HepG2 (cell line): ENCODE measurements at regions not wholly inside any gene's neighbourhood (a gene's known extent, or its start where the extent isn't known, plus 50 kb on each side); places are given as distances from the start of the nearest gene placed in this dataset.

ENCODE experiments used
- ATAC-seq: fragments of 200-7000 bp; cut with Tn5 transposase; 3 replicates; pipeline ENCODE4 v1.9.1; 2020; ENCODE audit warnings: mild to moderate bottlenecking, moderate library complexity
- BruUV-seq: library from RNA; stranded (reverse); fragments of 400-500 nt; replicated peaks from 2 replicates; lab custom pipeline; 2021; lab: Mats Ljungman, UMichigan
- CTCF ChIA-PET: fragments of 300-600 bp; formaldehyde crosslinking; extraction: SDS; loops from one replicate; lab custom pipeline; 2021; ENCODE audit warnings: low total read pairs, inconsistent platforms, low intra/inter-chr PET ratio; lab: Yijun Ruan, JAX
- POLR2A ChIA-PET: fragments of 350-600 bp; sonication (Branson Sonifier 250); formaldehyde crosslinking; loops from one replicate; lab custom pipeline; 2020; ENCODE audit warnings: antibody characterized with exemption, inconsistent platforms; lab: Yijun Ruan, JAX
- DNase-seq: peaks from one replicate; pipeline ENCODE4 v3.0.0-alpha.2; 2015; ENCODE audit warnings: low spot score
- FAIRE-seq: peaks from 3 replicates; lab custom pipeline; 2011; peaks lifted over from hg19 to GRCh38; lab: Jason Lieb, UNC
- H2AFZ ChIP-seq: one replicate; pipeline ENCODE4 v1.6.1; 2011; ENCODE audit warnings: low read length, inconsistent platforms
- H3K27ac ChIP-seq: fragments of 300-600 bp; 3 replicates; pipeline ENCODE4 v1.8.0; 2011; ENCODE audit warnings: mixed run types, mild to moderate bottlenecking, mixed read lengths, low read length, inconsistent platforms; ENCODE audit not compliant: insufficient read depth; ENCODE audit errors: extremely low read length
- H3K27me3 ChIP-seq, 2 experiments: fragments of 200-600 bp in 1 of 2; 2 replicates in 1 of 2; 3 replicates in 1 of 2; pipeline versions ENCODE4 v1.6.0 to v1.8.0; 2011; ENCODE audit warnings: low read length in 2 of 2, mild to moderate bottlenecking in 2 of 2, moderate library complexity in 2 of 2, inconsistent platforms in 1 of 2; ENCODE audit not compliant: insufficient read depth in 2 of 2, control insufficient read depth in 1 of 2
- H3K36me3 ChIP-seq, 2 experiments: fragments of 200-600 bp in 1 of 2; replicated peaks in 1 of 2; 2 replicates in 1 of 2; 3 replicates in 1 of 2; pipeline versions ENCODE4 v1.5.1 to v1.8.0; 2011; ENCODE audit warnings: low read length in 2 of 2, inconsistent platforms in 1 of 2; ENCODE audit not compliant: insufficient read depth in 2 of 2, control insufficient read depth in 1 of 2
- H3K4me1 ChIP-seq: 2 replicates; pipeline ENCODE4 v1.5.1; 2012; ENCODE audit warnings: low read length, inconsistent platforms; ENCODE audit not compliant: insufficient read depth
- H3K4me2 ChIP-seq: 2 replicates; pipeline ENCODE4 v1.6.0; 2011; ENCODE audit warnings: low read depth, low read length, inconsistent platforms
- H3K4me3 ChIP-seq, 3 experiments: fragments of 200-600 bp in 1 of 3; sonication (generic), shearing (Covaris generic) in 1 of 3; replicated peaks in 1 of 3; 2 replicates each; pipeline ENCODE4 v1.5.1; 2011 to 2016; ENCODE audit warnings: low read length in 3 of 3, inconsistent platforms in 2 of 3, low read depth in 2 of 3, mild to moderate bottlenecking in 2 of 3, control low read depth in 1 of 3, mixed read lengths in 1 of 3; ENCODE audit not compliant: insufficient read depth in 1 of 3
- H3K79me2 ChIP-seq: one replicate; pipeline ENCODE4 v1.6.1; 2011; ENCODE audit warnings: low read length, inconsistent platforms; ENCODE audit not compliant: insufficient read depth
- H3K9ac ChIP-seq: 2 replicates; pipeline ENCODE4 v1.6.0; 2011; ENCODE audit warnings: mild to moderate bottlenecking, low read depth, low read length, inconsistent platforms; ENCODE audit not compliant: insufficient read depth
- H3K9me3 ChIP-seq: 2 replicates; pipeline ENCODE4 v1.5.1; 2012; ENCODE audit warnings: mild to moderate bottlenecking, low read length
- H4K20me1 ChIP-seq: 2 replicates; pipeline ENCODE4 v1.6.0; 2011; ENCODE audit warnings: inconsistent platforms, mild to moderate bottlenecking, low read length, moderate library complexity; ENCODE audit not compliant: insufficient read depth
- HOMEZ ChIP-seq: IDR thresholded peaks from 2 replicates; pipeline ENCODE4 v1.6.1; 2016; ENCODE audit warnings: low read depth
- KDM3A ChIP-seq: IDR thresholded peaks from 2 replicates; pipeline ENCODE4 v1.6.1; 2018; ENCODE audit warnings: low read depth, missing compliant biosample characterization
- NCOA1 ChIP-seq: sonication (generic); formaldehyde crosslinking; IDR thresholded peaks from 2 replicates; pipeline ENCODE4 v1.9.0; 2021; ENCODE audit warnings: missing genetic modification reagents
- POGZ ChIP-seq: sonication (generic); formaldehyde crosslinking; IDR thresholded peaks from 2 replicates; pipeline ENCODE4 v1.4.0; 2020; ENCODE audit warnings: mild to moderate bottlenecking, missing genetic modification reagents
- REL ChIP-seq: sonication (generic); formaldehyde crosslinking; conservative IDR thresholded peaks from 2 replicates; pipeline ENCODE4 v1.8.0; 2022; ENCODE audit warnings: mild to moderate bottlenecking, missing genetic modification reagents, moderate library complexity
- WGBS: methylation state at CpG from one replicate; pipeline ENCODE4 v1.1.6; 2017; ENCODE audit warnings: low lambda C conversion rate; 5-methylcytosine and 5-hydroxymethylcytosine counted together
- in situ Hi-C: cut with HindIII; loops from 2 replicates; pipeline ENCODE4 v1.10.0; 2017; ENCODE audit warnings: low pct_unique_long_range_greater_than_20kb; ENCODE audit not compliant: extremely low pct_ligation_motif_present
- intact Hi-C: fragments of 100-400 bp; cut with micrococcal nuclease; formaldehyde crosslinking; loops from one replicate; pipeline ENCODE4 v1.10.0; 2022; ENCODE audit not compliant: unreplicated experiment
- TF ChIP-seq, protein P1 (sequence below): IDR thresholded peaks from 2 replicates; pipeline ENCODE4 v1.6.1; 2018; ENCODE audit warnings: missing genetic modification reagents, mild to moderate bottlenecking, missing compliant biosample characterization
- TF ChIP-seq, protein P2 (sequence below): sonication (generic); formaldehyde crosslinking; IDR thresholded peaks from 2 replicates; pipeline ENCODE4 v1.4.0; 2020; ENCODE audit warnings: missing genetic modification reagents; ENCODE audit errors: not compliant biosample characterization

DNA sequence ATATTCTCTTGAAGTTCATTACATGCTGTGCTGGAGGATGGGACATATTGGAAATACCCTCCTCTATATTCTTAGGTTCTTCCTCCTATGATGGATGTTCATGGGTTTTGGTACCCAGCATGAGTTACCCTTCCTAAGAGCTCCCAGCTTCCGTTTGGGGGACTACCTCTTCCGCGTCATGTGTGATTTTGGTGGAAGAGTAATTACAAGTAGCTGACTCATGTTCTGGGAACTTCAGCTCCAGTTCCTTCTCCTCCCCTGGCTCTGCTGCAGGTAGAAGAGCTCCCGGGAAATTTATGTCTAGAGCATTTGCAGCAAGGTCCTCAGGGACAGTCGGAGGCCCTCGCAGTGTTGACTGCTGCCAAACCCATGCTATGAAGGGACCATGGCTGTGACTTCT, 208.8 kb upstream of the IL12A start:
- no peak for ATAC-seq
- no peak overlapping the region for H2AFZ ChIP-seq
- H3K9ac ChIP-seq = no peak overlapping the region
- no peak overlapping the region for H3K4me3 ChIP-seq
- intact Hi-C loops (no loop called here), in situ Hi-C loops (no loop called here)
- ChIA-PET POLR2A (no interaction called here), CTCF (no interaction called here)
- H3K4me2 ChIP-seq = no peak overlapping the region
- TF ChIP-seq HOMEZ (CRISPR knock-in tag) = no peak
- TF ChIP-seq, protein P1, sequence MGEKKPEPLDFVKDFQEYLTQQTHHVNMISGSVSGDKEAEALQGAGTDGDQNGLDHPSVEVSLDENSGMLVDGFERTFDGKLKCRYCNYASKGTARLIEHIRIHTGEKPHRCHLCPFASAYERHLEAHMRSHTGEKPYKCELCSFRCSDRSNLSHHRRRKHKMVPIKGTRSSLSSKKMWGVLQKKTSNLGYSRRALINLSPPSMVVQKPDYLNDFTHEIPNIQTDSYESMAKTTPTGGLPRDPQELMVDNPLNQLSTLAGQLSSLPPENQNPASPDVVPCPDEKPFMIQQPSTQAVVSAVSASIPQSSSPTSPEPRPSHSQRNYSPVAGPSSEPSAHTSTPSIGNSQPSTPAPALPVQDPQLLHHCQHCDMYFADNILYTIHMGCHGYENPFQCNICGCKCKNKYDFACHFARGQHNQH = no peak
- TF ChIP-seq POGZ = no peak
- TF ChIP-seq, protein P2, sequence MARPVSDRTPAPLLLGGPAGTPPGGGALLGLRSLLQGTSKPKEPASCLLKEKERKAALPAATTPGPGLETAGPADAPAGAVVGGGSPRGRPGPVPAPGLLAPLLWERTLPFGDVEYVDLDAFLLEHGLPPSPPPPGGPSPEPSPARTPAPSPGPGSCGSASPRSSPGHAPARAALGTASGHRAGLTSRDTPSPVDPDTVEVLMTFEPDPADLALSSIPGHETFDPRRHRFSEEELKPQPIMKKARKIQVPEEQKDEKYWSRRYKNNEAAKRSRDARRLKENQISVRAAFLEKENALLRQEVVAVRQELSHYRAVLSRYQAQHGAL (CRISPR knock-in tag) = no peak
- TF ChIP-seq KDM3A (CRISPR knock-in tag) = no peak
- TF ChIP-seq REL = no peak
- TF ChIP-seq NCOA1 = no peak
- no peaks in the 10 kb centered on the region for H3K36me3 ChIP-seq
- BruUV-seq = no TSS peak
- WGBS = 62% methylated on average over 6 of the region's 6 CpGs
- no peak for DNase-seq
- peaks cover 30% of the 10 kb centered on the region for H3K4me1 ChIP-seq
- no peak overlapping the region for H3K27ac ChIP-seq
- H3K27me3 ChIP-seq = peaks cover 0 to 4% of the 10 kb centered on the region in 2 experiments; a peak in 1 of 5 replicates
- FAIRE-seq = no peak
- H3K9me3 ChIP-seq = no peaks in the 10 kb centered on the region
- no peaks in the 10 kb centered on the region for H3K79me2 ChIP-seq
- no peaks in the 10 kb centered on the region for H4K20me1 ChIP-seq
